ENCODE measurements at regions not wholly inside any gene's neighbourhood (a gene's known extent, or its start where the extent isn't known, plus 50 kb on each side); places are given as distances from the start of the nearest gene placed in this dataset.

DNA sequence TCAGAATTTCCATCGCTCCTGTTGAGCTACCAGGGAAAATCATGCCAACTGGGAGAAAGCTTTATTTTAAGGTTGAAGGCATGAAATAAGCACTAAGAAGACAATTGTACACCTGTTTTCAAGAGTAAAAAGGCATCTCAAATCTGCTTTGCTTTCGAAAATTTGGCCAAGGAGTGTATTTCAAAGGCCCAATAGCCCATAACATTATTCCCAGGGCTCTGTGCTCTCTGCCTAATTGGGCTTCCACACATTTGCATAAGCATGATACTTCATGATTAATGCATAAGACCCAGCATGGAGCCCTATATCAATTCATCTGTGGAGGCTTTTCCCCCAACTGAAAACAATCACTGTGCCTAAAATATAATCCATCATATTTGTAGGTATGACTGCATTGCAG is 258.5 kb downstream of the NOVA1 start:
- DNase-seq (ENCODE audit: low read depth in 2 of 2) = no peak

GRCh38 chr14:26338231-26338630 is 259.6 kb downstream of the NOVA1 start:
- DNase-seq (ENCODE audit: low read depth in 2 of 2) = peak in 1 of 2 donors; percentile 15
- TF ChIP-seq CTCF (IDR thresholded peaks at IDR 0.05; ENCODE audit: low read depth, low read length) = no peak
- no peak overlapping the region for H3K4me3 ChIP-seq (replicated peaks in 1 of 2; ENCODE audit: low read depth in 2 of 2, low read length in 2 of 2)

More for the DNA sequence above, 258.5 kb downstream of the NOVA1 start:
- no peak overlapping the region for H3K4me3 ChIP-seq (replicated peaks in 1 of 2; ENCODE audit: low read depth in 2 of 2, low read length in 2 of 2)
- no peak for TF ChIP-seq CTCF (IDR thresholded peaks at IDR 0.05; ENCODE audit: low read depth, low read length)

DNA sequence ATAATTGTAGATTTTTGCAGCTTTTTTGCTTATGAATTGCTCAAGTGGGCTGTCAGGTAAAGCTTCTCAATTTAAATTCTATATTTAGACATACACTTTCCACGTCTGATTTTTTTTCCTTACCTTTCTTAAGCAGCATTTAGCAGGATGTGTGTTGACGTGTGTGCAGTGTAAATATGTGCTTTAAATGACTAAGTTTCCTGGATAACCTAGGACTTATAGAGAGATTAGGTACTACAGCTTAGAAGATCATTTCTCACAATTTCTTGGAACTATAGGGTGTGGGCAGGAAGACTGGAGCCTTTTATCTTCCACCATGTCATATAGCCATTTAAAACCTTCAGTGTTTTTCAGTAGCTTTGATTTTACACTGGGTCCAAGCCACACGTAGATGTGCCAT is 263.5 kb downstream of the NOVA1 start:
- H3K4me3 ChIP-seq (replicated peaks in 1 of 2; ENCODE audit: low read depth in 2 of 2, low read length in 2 of 2) = no peak overlapping the region
- TF ChIP-seq CTCF (IDR thresholded peaks at IDR 0.05; ENCODE audit: low read depth, low read length) = no peak

DNA sequence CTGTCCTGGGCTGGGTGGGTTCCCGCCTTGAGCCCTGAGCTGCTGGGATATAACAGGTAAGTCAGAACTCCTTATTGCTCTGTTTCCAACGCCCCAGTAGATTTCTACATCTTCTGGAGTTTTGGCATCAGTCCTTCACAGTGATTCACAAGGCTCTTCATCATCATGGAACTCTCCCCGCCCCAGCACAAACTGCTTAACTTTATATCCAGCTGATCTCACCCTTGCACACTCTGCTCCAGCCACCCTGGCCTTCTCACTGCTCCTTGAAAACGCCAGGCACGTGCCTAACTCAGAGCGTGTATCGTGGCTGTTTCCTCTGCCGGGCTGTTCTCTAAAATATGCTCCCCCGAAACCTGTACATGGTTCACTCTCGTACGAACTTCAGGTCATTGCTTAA is 264.9 kb downstream of the NOVA1 start:
- no peak overlapping the region for H3K4me3 ChIP-seq (replicated peaks in 1 of 2; ENCODE audit: low read depth in 2 of 2, low read length in 2 of 2)
- peak in 1 of 2 donors; percentile 9 for DNase-seq (ENCODE audit: low read depth in 2 of 2)
- no peak for TF ChIP-seq CTCF (IDR thresholded peaks at IDR 0.05; ENCODE audit: low read depth, low read length)

More for the DNA sequence above, 263.5 kb downstream of the NOVA1 start:
- DNase-seq (ENCODE audit: low read depth in 2 of 2) = no peak

DNA sequence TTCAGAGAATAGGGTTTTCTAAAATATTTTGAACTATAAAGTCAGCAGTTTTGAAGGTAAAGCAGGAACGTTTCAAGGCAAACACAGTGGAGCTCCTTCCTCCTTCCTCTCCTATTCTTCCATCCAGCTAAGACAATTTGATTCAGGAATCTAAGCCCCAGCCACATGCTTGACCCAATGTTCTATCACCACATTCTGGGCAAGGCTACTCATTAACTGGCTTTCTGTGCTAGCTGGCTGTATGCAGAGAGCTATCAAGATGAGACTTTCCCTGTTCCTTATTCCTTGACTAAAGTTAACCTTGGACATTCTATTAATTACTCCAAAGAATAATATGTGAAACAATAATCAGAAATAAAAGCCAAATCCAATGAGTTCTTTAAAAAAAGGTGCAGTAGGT is 266.9 kb downstream of the NOVA1 start:
- no peak overlapping the region for H3K4me3 ChIP-seq (replicated peaks in 1 of 2; ENCODE audit: low read depth in 2 of 2, low read length in 2 of 2)
- TF ChIP-seq CTCF (IDR thresholded peaks at IDR 0.05; ENCODE audit: low read depth, low read length) = no peak
- DNase-seq (ENCODE audit: low read depth in 2 of 2) = no peak

- no peak for DNase-seq (ENCODE audit: low read depth in 2 of 2)
- no peak for TF ChIP-seq CTCF (IDR thresholded peaks at IDR 0.05; ENCODE audit: low read depth, low read length)
- H3K4me3 ChIP-seq (replicated peaks in 1 of 2; ENCODE audit: low read depth in 2 of 2, low read length in 2 of 2) = no peak overlapping the region
Observed at GRCh38 chr14:26328791-26329190, 269.0 kb downstream of the NOVA1 start.

DNA sequence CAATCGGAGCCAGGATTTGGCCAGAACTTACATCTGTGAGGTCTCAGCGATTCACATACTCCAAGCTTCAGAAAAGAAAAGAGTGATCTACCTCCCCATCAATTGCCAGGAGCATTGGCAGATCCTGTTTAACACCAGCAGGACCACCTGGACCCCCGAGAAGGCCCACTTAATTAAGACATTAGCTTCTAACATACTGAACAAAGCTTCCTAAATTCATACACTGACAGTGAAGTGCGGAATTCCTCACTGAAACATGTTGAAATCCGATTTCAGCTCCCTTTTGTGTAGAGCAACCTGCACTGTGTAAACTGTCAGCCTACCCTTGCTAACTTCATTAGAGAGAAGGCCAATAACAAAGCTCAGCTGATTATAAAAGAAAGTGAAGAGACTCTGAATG is 274.0 kb downstream of the NOVA1 start:
- no peak for TF ChIP-seq CTCF (IDR thresholded peaks at IDR 0.05; ENCODE audit: low read depth, low read length)

More for the DNA sequence above, 274.0 kb downstream of the NOVA1 start:
- H3K4me3 ChIP-seq (replicated peaks in 1 of 2; ENCODE audit: low read depth in 2 of 2, low read length in 2 of 2) = no peak overlapping the region
- no peak for DNase-seq (ENCODE audit: low read depth in 2 of 2)

Data from cardiac fibroblast (primary cell).